HG02852 (cell line): ENCODE measurements at regions not wholly inside any gene's neighbourhood (a gene's known extent, or its start where the extent isn't known, plus 50 kb on each side); places are given as distances from the start of the nearest gene placed in this dataset.

ENCODE experiments used
- ATAC-seq: cut with Tn5 transposase; IDR thresholded peaks from one replicate; pipeline ENCODE4 v1.9.1; 2021; ENCODE audit warnings: mild to moderate bottlenecking, moderate library complexity; ENCODE audit not compliant: unreplicated experiment

- ATAC-seq, result no peak
These were observed 51.1 kb upstream of the POMGNT2 start for GRCh38 chr3:43156812-43157455.

- ATAC-seq, result no peak
These were observed 49.7 kb upstream of the POMGNT2 start for GRCh38 chr3:43155464-43156121.
